T-helper 1 cell treated with Interleukin-12 subunit alpha and Interleukin-12 subunit beta and Interleukin-4 antibody, amounts not matched to agents 30 ng/mL and 1 ng/mL, for 36 hours (primary cell): ENCODE measurements at regions not wholly inside any gene's neighbourhood (a gene's known extent, or its start where the extent isn't known, plus 50 kb on each side); places are given as distances from the start of the nearest gene placed in this dataset.

ENCODE experiments used
- intact Hi-C: fragments of 100-400 bp; cut with micrococcal nuclease; formaldehyde crosslinking; loops from one replicate; pipeline ENCODE4 v1.15.1; 2024

- intact Hi-C loops: no loop called here
Observed at GRCh38 chr22:48800036-48800885, 1027.4 kb downstream of the BRD1 start.

DNA sequence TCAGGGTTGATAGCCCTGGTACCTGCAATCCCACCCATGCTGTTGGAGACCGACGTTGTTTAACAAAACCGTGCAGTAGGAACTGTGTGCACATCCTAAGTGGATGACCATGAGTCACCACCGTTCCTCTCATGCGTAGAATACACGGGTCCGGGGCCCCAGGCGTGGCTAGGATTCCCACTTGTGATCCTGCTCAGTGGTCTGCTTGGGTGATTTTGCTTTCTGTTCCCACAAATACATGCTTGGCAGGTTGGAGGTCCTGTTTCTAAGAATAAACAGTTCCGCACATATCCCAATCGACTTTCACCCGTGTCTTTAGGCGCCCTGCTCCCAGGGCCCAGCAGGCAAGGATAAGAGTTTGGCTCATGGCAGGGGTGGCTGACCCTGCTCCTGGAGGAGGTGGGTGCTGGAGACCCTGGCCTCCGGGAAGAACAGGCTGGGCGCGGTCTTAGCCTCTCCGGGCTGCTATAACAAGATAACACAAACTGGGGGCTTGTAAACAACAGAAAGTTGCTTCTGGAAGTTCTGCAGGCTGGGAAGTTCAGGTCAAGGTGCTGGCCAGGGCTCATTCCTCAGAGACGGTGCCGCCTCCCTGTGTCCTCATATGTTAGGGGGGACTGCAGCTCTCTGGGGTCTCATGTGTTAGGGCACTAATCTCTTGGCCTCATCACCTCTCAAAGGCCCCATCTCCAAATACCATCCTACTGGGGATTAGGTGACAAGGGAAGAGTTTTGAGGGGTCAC, 1028.3 kb downstream of the BRD1 start:
- intact Hi-C loops: no loop called here

- intact Hi-C loops: no loop called here
Observed at GRCh38 chr22:48798281-48799226, 1029.1 kb downstream of the BRD1 start.

DNA sequence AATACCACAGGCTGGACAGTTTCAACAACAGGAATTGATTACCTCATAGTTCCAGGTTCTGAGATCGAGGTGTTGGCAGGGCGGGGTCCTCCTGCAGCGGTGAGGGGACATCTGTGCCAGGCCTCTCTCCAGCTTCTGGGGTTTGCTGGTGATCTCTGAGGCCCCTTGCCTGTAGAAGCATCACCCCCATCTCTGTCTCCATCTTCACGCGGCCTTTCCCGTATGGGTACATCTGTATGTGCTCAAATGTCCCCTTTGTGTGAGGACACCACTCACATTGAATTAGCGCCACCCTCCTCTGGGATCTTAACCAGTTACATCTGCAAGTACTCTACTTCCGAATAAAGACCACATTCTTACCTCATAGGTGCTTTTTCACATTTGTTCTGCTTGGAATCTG, 1029.9 kb downstream of the BRD1 start:
- intact Hi-C loops: no loop called here

DNA sequence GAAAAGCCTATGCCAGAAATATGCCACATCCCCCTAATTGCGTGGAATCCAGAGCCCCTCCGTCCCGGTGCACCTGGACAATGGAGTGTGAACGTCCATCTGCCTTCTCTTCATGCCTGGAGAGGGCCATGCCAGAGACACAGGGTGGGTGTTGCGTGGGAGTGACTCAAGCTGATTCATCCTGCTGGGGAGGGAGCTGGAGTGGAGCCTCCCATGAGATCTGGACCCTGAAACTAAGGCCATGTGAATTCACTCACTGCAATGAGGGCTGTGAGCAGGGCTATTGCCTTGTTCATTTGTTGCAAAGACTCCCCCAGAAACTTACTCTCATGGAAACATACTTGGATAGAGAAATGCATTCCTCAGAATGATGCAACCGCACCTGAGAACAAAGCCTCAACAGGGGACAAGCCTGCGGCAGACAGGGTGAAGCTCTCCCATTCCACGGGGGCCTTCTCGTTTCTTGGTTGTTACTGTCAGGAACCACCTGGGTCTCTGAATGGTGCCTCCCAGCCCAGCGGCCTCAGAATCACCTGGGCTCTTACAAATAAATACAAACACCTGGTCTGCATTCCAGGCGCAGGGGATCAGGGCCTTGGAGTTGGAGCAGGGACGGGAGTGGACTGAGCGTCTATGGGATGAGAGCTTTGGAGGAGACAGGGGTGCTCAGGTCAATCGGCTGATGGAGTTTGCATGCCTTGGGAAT, 1031.2 kb downstream of the BRD1 start:
- intact Hi-C loops: no loop called here

- intact Hi-C loops: no loop called here
Observed at GRCh38 chr22:48795664-48796063, 1032.0 kb downstream of the BRD1 start.

GRCh38 chr22:48794906-48795305, 1032.8 kb downstream of the BRD1 start:
- intact Hi-C loops: no loop called here

DNA sequence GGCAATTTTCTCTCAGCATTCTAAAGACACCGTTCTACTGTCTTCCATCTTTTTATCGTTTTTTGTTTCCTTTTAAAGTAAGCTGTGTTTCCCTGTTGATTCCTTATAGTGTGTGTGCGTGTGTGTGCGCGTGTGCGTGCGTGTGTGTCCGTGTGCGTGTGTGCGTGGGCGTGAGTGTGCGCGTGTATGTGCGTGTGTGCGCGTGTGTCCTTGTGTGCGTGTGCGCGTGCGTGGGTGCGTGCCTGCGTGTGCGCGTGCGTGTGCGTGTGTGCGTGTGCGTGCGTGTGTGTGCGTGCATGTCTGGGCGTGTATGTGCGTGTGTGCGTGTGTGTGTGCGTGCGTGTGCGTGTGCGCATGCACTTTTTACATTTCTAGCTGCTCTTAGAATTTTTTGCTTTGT, 1033.7 kb downstream of the BRD1 start:
- intact Hi-C loops: no loop called here

DNA sequence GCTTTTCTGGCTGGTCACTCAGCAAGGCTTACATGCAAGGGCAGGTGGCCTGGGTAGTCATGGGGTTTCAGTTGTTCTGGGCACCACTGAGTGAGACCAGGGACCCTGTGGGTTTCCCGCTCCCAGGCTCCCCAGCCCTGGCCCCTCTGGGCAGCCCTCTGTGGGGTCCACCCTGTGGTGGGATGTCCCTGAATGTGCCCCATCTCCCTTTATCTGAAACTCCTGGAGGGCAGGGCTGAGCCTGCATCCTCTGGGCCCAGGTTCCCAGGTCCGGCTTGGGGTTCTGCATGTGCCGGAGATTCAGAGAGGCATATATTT, 1041.0 kb downstream of the BRD1 start:
- intact Hi-C loops: no loop called here

GRCh38 chr22:48785792-48786678, 1041.6 kb downstream of the BRD1 start:
- intact Hi-C loops: no loop called here

- intact Hi-C loops: no loop called here
Observed at GRCh38 chr22:48784701-48785503, 1042.8 kb downstream of the BRD1 start.

DNA sequence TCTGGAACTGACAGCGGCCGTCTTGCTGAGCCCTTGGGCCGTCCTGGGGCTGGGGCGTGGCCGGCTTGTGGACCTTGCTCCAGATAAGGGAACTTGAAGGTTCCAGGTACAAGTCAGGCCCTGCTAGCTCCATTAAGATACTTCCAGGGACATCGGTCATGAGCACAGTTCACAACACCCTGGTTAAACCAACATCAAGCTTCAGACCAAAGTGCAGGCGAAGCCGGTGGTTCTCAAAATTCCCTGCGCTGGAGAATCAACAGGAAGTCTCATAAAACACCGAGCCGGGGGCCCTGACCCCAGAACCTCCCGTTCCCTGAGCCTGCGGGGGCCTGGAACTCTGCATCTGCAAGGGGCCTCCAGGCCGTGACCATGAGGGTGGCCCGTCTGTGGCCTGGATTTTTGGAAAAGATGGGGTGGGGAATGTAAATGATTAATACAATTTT, 1043.8 kb downstream of the BRD1 start:
- intact Hi-C loops: no loop called here

GRCh38 chr22:48782811-48783511, 1044.7 kb downstream of the BRD1 start:
- intact Hi-C loops: no loop called here

GRCh38 chr22:48782326-48782725, 1045.3 kb downstream of the BRD1 start:
- intact Hi-C loops: no loop called here

DNA sequence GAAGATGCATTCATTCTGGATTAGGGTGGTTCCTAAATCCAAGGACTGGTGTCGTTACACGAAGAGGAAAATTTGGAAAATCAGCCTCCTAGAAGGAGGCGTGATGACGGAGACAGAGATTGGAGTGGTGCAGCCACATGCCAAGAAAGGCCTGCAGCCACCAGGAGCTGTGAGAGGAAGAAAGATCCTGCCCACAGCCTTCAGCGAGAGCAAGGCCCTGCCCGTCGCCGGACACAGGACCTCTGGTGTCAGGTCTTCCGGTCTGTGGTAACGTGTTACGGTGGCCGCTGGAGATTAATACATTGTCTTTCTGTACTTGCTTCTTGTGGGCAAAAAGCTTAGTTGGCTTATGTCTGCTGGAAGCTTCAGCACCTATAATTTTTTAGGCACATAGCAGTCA, 1045.8 kb downstream of the BRD1 start:
- intact Hi-C loops: no loop called here

GRCh38 chr22:48781391-48781790, 1046.3 kb downstream of the BRD1 start:
- intact Hi-C loops: no loop called here

DNA sequence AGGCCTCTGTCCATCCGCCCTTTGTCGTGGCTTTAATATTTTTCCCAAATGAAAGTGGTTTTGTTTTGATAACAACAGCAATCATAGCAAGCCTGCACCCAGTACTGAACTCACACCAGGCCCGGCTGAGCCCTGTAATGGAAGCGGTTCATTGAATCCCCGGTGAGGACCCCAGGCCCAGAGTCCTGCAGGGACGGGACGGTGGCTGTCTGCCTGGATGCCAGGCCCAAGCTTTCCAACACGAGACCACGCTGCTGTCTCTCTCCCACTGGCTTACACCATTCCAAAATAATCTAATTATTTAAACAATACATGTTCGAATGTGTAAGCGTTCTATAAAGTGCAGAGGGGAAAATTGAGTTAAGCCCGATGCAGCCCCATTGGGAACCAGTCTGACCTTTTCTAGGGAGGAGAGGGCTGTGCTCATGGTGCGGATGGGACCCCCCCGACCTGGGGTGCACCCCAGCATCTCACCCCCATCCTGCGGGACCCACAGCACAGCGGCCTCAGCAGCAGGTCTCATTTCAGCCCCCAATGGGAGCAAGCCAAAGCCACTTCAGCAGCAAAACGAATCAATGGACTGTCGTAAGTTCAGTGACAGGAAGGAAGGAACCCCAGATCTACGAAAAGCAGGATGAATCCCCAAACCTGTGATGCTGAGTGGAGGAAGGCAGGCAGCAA, 1046.9 kb downstream of the BRD1 start:
- intact Hi-C loops: no loop called here
